ENCODE measurements at regions not wholly inside any gene's neighbourhood (a gene's known extent, or its start where the extent isn't known, plus 50 kb on each side); places are given as distances from the start of the nearest gene placed in this dataset.

DNA sequence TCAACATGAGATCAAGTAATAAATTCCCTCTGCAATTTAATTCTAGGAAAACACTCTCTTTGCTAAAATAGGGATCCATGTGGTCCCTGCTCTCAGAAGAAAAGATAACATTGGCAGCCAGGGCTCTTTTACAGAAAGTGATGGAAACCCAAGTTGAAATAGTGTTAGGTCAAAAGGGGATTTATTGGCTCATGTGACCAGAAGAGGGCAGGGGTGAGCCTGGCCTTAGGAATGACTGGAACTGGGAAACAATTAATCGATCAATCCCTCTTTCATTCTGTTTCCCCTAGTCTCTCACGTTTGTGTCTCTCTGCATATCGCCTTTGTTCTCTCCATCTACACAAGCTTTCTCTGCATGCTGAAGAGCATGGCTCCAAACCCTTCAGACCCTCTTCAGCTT is 58.3 kb upstream of the ALDH1B1 start:
- TF ChIP-seq, protein P1, sequence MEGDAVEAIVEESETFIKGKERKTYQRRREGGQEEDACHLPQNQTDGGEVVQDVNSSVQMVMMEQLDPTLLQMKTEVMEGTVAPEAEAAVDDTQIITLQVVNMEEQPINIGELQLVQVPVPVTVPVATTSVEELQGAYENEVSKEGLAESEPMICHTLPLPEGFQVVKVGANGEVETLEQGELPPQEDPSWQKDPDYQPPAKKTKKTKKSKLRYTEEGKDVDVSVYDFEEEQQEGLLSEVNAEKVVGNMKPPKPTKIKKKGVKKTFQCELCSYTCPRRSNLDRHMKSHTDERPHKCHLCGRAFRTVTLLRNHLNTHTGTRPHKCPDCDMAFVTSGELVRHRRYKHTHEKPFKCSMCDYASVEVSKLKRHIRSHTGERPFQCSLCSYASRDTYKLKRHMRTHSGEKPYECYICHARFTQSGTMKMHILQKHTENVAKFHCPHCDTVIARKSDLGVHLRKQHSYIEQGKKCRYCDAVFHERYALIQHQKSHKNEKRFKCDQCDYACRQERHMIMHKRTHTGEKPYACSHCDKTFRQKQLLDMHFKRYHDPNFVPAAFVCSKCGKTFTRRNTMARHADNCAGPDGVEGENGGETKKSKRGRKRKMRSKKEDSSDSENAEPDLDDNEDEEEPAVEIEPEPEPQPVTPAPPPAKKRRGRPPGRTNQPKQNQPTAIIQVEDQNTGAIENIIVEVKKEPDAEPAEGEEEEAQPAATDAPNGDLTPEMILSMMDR (conservative IDR thresholded peaks at IDR 0.05) = no peak
- TF ChIP-seq EZH2 (IDR thresholded peaks at IDR 0.05; ENCODE audit: low read depth) = no peak
